NCI-H226 (cell line): ENCODE measurements at regions not wholly inside any gene's neighbourhood (a gene's known extent, or its start where the extent isn't known, plus 50 kb on each side); places are given as distances from the start of the nearest gene placed in this dataset.

Source experiments
- DNase-seq: peaks from one replicate; pipeline ENCODE4 v3.0.0-alpha.2; 2015

DNA sequence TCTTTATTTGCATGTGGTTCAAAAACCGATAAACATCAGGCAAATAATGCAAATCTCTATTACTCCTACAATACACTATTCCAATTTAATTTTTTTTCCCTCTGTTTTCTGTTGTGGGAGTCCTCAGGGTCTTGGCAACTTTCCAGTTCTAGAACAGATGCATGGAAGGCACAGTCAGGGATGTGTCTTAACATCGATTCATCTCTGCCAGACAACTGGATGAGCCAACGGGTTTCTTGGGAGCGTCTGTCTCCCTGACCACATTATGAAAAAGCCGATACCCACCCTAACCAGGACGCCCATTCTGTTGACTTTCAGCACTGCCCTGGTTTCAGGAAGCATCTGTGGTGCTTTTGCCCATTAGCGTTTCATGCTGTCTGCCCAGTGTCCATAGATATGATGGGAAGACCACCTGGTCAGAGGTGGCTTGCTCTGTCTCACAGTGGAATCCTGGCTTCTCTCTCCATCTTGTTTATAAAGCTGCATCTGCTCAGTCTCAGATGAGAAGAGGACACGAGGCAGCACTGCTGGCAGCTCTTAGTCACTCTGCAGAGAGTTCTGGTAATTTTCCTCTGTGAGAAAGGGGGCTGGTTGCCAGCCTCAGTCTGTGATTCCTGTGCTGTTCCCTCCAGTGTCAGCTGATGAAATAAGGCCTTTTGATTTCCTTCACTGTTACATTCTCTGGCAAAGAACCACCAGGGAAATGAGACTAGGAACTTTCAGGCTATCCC, 57.9 kb upstream of the KCNE4 start:
- peak; percentile 71 for DNase-seq

DNA sequence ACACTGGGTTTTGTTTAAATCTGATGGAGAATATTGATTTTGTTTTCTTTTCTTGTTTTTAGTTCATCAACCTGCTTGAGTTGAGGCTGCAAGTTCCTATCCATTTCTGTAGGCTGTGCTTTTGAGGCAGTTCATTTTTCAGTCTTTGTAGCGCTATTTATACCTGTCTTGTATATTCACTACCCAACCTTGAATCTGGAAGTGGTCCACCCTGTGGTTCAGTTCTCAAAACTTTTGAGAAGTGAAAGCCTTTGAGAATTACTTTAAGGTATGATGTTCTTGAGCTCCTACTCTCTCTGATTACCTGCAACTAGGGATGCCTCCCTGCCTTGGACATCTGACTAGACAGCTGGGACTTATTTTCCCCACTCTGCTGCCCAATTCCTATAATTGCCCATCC, 53.5 kb upstream of the KCNE4 start:
- DNase-seq = no peak

- DNase-seq = no peak
Observed at GRCh38 chr2:223000872-223001796, 50.9 kb upstream of the KCNE4 start.

- DNase-seq = no peak
Observed at GRCh38 chr2:223001797-223002175, 50.2 kb upstream of the KCNE4 start.
